DOHH2 (cell line): ENCODE measurements at regions not wholly inside any gene's neighbourhood (a gene's known extent, or its start where the extent isn't known, plus 50 kb on each side); places are given as distances from the start of the nearest gene placed in this dataset.

Source experiments
- H3F3A ChIP-seq: fragments of 200-600 bp; sonication (generic), shearing (Covaris generic); 2 replicates; pipeline ENCODE4 v1.6.0; 2016; ENCODE audit warnings: antibody characterized with exemption, mild to moderate bottlenecking; ENCODE audit not compliant: control insufficient read depth, insufficient read depth
- H3K27ac ChIP-seq: fragments of 200-600 bp; sonication (generic); 2 replicates; pipeline ENCODE4 v1.5.1; 2014; ENCODE audit warnings: low read depth, mild to moderate bottlenecking, low read length, moderate library complexity
- H3K27me3 ChIP-seq: fragments of 200-600 bp; sonication (generic); 2 replicates; pipeline ENCODE4 v1.6.1; 2014; ENCODE audit warnings: mild to moderate bottlenecking, low read length, mixed read lengths; ENCODE audit not compliant: control insufficient read depth
- H3K36me3 ChIP-seq: fragments of 200-600 bp; sonication (generic); 2 replicates; pipeline ENCODE4 v1.6.1; 2014; ENCODE audit warnings: mild to moderate bottlenecking, low read length, moderate library complexity, mixed read lengths; ENCODE audit not compliant: control insufficient read depth
- H3K4me1 ChIP-seq: fragments of 200-600 bp; sonication (generic); 2 replicates; pipeline ENCODE4 v1.6.1; 2014; ENCODE audit warnings: mild to moderate bottlenecking, low read length, mixed read lengths; ENCODE audit not compliant: control insufficient read depth
- H3K4me2 ChIP-seq: fragments of 200-600 bp; sonication (generic); 2 replicates; pipeline ENCODE4 v1.6.0; 2014; ENCODE audit warnings: mild to moderate bottlenecking, low read length, moderate library complexity
- H3K4me3 ChIP-seq: fragments of 200-600 bp; sonication (generic); 2 replicates; pipeline ENCODE4 v1.5.1; 2014; ENCODE audit warnings: mild to moderate bottlenecking, low read length, mixed read lengths
- H3K79me2 ChIP-seq: fragments of 200-600 bp; sonication (generic); 2 replicates; pipeline ENCODE4 v1.6.1; 2014; ENCODE audit warnings: mild to moderate bottlenecking, low read length, mixed read lengths; ENCODE audit not compliant: control insufficient read depth
- H3K9me2 ChIP-seq: fragments of 200-600 bp; sonication (generic); replicated peaks from 2 replicates; pipeline ENCODE4 v1.6.1; 2014; ENCODE audit warnings: mild to moderate bottlenecking, low read length, mixed read lengths; ENCODE audit not compliant: control insufficient read depth
- H3K9me3 ChIP-seq: fragments of 200-600 bp; sonication (generic); 2 replicates; pipeline ENCODE4 v1.6.1; 2014; ENCODE audit warnings: antibody characterized with exemption, low read length, mixed read lengths; ENCODE audit not compliant: control insufficient read depth, insufficient read depth
- H4K20me1 ChIP-seq: fragments of 200-600 bp; sonication (generic); 2 replicates; pipeline ENCODE4 v1.6.0; 2014; ENCODE audit warnings: low read depth, mild to moderate bottlenecking, antibody characterized with exemption, low read length, moderate library complexity; ENCODE audit not compliant: control insufficient read depth, insufficient read depth
- EZH2phosphoT487 ChIP-seq: fragments of 200-600 bp; sonication (generic); IDR thresholded peaks from 2 replicates; pipeline ENCODE4 v1.6.1; 2017; ENCODE audit warnings: borderline replicate concordance, mild to moderate bottlenecking, antibody characterized with exemption, low read length, moderate library complexity, mixed read lengths
- TF ChIP-seq, protein P1 (sequence below): fragments of 200-600 bp; sonication (generic); IDR thresholded peaks from one replicate; pipeline ENCODE4 v1.5.1; 2014; ENCODE audit warnings: antibody characterized with exemption, mild to moderate bottlenecking, low read depth, low read length; ENCODE audit not compliant: poor library complexity, severe bottlenecking

DNA sequence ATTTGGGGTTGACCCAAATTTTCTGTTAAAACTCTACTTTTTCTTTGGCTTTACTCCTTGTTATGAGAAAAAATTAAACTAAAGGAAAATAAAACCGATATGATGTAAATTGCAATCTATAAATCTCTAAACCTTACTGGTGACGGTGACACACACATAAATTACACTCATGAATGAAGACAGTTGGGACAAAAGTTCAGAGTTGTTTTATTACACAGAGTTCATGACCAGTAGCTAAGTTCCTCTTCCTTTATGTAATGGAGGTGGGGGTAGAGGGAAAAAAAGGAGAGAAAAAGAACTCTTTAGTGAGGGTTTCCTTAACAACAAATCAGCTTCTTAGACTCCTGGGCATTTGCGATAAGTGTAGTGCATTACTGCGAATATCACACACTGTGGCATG is 220.7 kb downstream of the KCNJ2 start:
- Histone ChIP-seq H3K4me1 (no peaks in the 10 kb centered on the region), H3F3A (no peaks in the 10 kb centered on the region), H3K4me3 (no peak overlapping the region), H4K20me1 (no peaks in the 10 kb centered on the region), H3K9me2 (no peaks in the 10 kb centered on the region), H3K79me2 (no peaks in the 10 kb centered on the region), H3K27me3 (no peaks in the 10 kb centered on the region), H3K27ac (no peak overlapping the region), H3K36me3 (no peaks in the 10 kb centered on the region), H3K4me2 (no peak overlapping the region), H3K9me3 (no peaks in the 10 kb centered on the region)
- TF ChIP-seq, protein P1, sequence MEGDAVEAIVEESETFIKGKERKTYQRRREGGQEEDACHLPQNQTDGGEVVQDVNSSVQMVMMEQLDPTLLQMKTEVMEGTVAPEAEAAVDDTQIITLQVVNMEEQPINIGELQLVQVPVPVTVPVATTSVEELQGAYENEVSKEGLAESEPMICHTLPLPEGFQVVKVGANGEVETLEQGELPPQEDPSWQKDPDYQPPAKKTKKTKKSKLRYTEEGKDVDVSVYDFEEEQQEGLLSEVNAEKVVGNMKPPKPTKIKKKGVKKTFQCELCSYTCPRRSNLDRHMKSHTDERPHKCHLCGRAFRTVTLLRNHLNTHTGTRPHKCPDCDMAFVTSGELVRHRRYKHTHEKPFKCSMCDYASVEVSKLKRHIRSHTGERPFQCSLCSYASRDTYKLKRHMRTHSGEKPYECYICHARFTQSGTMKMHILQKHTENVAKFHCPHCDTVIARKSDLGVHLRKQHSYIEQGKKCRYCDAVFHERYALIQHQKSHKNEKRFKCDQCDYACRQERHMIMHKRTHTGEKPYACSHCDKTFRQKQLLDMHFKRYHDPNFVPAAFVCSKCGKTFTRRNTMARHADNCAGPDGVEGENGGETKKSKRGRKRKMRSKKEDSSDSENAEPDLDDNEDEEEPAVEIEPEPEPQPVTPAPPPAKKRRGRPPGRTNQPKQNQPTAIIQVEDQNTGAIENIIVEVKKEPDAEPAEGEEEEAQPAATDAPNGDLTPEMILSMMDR, result no peak
- no peak for TF ChIP-seq EZH2phosphoT487

DNA sequence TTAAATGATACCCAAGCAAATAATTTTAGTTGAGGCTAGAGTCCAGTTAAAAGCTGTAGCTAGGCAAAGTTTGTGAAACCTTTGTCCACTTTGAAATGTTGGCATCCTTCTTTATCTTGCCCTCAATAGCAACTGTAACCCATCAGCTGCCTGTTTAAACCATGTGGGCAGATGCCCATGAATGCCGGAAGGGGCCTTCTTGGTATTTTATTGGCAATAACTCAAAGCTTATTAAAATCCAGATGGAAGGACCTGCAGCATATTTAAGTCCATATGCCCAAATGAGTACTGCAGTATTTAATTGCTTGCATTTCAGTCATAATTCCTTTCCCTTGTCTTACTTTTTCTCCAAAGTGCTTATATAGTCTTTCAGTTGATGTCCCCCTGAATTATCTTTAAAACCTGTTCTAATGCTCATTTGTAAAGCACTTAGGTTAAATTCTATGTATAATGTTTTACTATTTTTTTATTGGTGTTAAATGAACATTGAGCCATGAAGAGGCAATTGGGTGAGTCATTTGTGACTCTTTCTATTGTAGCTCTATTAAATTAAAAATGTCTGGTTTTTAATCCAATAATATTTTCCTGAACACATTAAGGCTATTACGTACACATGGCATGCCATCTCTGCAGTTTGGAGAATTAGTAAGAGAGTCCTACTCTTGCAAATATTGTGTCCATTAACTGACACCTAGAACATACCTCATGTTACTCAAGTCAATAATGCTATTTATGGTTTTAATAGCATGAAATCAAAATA is 225.3 kb downstream of the KCNJ2 start:
- H3K36me3 ChIP-seq, result no peaks in the 10 kb centered on the region
- no peak overlapping the region for H3K27ac ChIP-seq
- no peak for TF ChIP-seq EZH2phosphoT487
- TF ChIP-seq, protein P1, result no peak
- no peaks in the 10 kb centered on the region for H3F3A ChIP-seq
- no peaks in the 10 kb centered on the region for H3K9me2 ChIP-seq
- H3K27me3 ChIP-seq, result no peaks in the 10 kb centered on the region
- H3K4me3 ChIP-seq, result no peak overlapping the region
- H4K20me1 ChIP-seq, result no peaks in the 10 kb centered on the region
- H3K4me1 ChIP-seq, result no peaks in the 10 kb centered on the region
- H3K4me2 ChIP-seq, result no peak overlapping the region
- H3K9me3 ChIP-seq, result no peaks in the 10 kb centered on the region
- no peaks in the 10 kb centered on the region for H3K79me2 ChIP-seq

DNA sequence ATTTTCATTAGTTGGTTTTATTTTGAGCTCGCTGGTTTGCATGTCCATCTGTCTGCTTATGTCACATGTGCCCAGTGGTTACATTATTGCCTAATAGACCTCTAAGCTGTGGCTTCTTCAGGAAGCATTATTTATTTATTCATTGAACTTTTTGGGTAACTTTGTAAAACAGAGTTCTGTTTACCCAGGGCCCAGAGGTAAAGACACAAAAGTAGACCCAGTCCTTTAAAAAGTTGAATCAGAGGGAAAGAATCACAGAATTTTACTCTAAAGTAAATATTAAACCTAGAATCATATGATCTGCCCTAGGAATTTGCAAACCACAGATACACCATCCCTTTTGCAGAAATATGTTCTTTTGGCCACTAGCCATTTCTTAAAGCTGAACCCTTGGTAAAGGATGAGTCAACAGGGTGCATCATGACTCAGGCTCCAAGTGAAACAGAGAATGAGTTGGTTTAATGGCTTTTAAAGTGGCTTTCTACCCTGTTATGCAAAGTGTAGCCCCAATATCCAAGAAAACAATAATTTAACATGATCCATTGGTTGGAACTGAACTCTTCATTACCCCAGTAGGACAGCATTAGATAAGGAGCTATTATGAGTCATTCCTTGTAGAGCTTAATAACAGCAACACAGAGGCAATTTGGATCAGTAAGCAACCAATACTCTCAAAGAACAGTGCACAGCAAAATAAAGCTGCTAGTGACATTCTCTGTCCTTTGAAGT is 236.3 kb downstream of the KCNJ2 start:
- Histone ChIP-seq H3K27ac (no peak overlapping the region), H3K4me2 (no peak overlapping the region), H3K27me3 (0 out of 2 replicates have a peak, but pooled peaks cover 4% of the 10 kb centered on the region), H3K9me3 (no peaks in the 10 kb centered on the region), H4K20me1 (no peaks in the 10 kb centered on the region), H3F3A (no peaks in the 10 kb centered on the region), H3K4me3 (no peak overlapping the region), H3K4me1 (no peaks in the 10 kb centered on the region), H3K36me3 (no peaks in the 10 kb centered on the region), H3K9me2 (no peaks in the 10 kb centered on the region), H3K79me2 (no peaks in the 10 kb centered on the region)
- no peak for TF ChIP-seq EZH2phosphoT487
- TF ChIP-seq, protein P1, result no peak
